ENCODE measurements at regions not wholly inside any gene's neighbourhood (a gene's known extent, or its start where the extent isn't known, plus 50 kb on each side); places are given as distances from the start of the nearest gene placed in this dataset.
A peak's percentile ranks its signal among the peaks of the same experiment; 100 is the strongest.

- no peak overlapping the region for H3K9ac ChIP-seq (ENCODE audit: low read depth, low read length)
- no peaks in the 10 kb centered on the region for H3K27me3 ChIP-seq (ENCODE audit: control insufficient read depth, insufficient read depth, low read length)
- peaks cover 2% of the 10 kb centered on the region; the same call in 1 of the 2 replicates for H3K4me1 ChIP-seq (ENCODE audit: control insufficient read depth, insufficient read depth, low read length)
- H3K9me3 ChIP-seq (ENCODE audit: control insufficient read depth, insufficient read depth, low read length), result no peaks in the 10 kb centered on the region
- no peak overlapping the region for H3K4me3 ChIP-seq (ENCODE audit: low read depth, low read length)
- no peak overlapping the region for H3K27ac ChIP-seq (ENCODE audit: low read depth, low read length)
- no peaks in the 10 kb centered on the region for H3K36me3 ChIP-seq (ENCODE audit: control insufficient read depth, insufficient read depth, low read length)
Observed at GRCh38 chr15:29380466-29380865, 110.8 kb upstream of the NSMCE3 start.

- no peaks in the 10 kb centered on the region for H3K9me3 ChIP-seq (ENCODE audit: control insufficient read depth, insufficient read depth, low read length)
- peaks cover 2% of the 10 kb centered on the region; the same call in 1 of the 2 replicates for H3K4me1 ChIP-seq (ENCODE audit: control insufficient read depth, insufficient read depth, low read length)
- no peaks in the 10 kb centered on the region for H3K27me3 ChIP-seq (ENCODE audit: control insufficient read depth, insufficient read depth, low read length)
- H3K36me3 ChIP-seq (ENCODE audit: control insufficient read depth, insufficient read depth, low read length), result no peaks in the 10 kb centered on the region
- no peak overlapping the region for H3K4me3 ChIP-seq (ENCODE audit: low read depth, low read length)
- H3K9ac ChIP-seq (ENCODE audit: low read depth, low read length), result no peak overlapping the region
- H3K27ac ChIP-seq (ENCODE audit: low read depth, low read length), result no peak overlapping the region
Observed at GRCh38 chr15:29379647-29380046, 110.0 kb upstream of the NSMCE3 start.

- H3K36me3 ChIP-seq (ENCODE audit: control insufficient read depth, insufficient read depth, low read length), result no peaks in the 10 kb centered on the region
- no peak overlapping the region for H3K27ac ChIP-seq (ENCODE audit: low read depth, low read length)
Observed at GRCh38 chr15:29377161-29377560, 107.5 kb upstream of the NSMCE3 start.

GRCh38 chr15:29376590-29376989, 107.0 kb upstream of the NSMCE3 start:
- Histone ChIP-seq H3K27ac (ENCODE audit: low read depth, low read length) (no peak overlapping the region), H3K9ac (ENCODE audit: low read depth, low read length) (no peak overlapping the region), H3K36me3 (ENCODE audit: control insufficient read depth, insufficient read depth, low read length) (no peaks in the 10 kb centered on the region), H3K4me3 (ENCODE audit: low read depth, low read length) (no peak overlapping the region), H3K9me3 (ENCODE audit: control insufficient read depth, insufficient read depth, low read length) (no peaks in the 10 kb centered on the region), H3K27me3 (ENCODE audit: control insufficient read depth, insufficient read depth, low read length) (no peaks in the 10 kb centered on the region), H3K4me1 (ENCODE audit: control insufficient read depth, insufficient read depth, low read length) (peaks cover 2% of the 10 kb centered on the region; the same call in 1 of the 2 replicates)

More at GRCh38 chr15:29377161-29377560, 107.5 kb upstream of the NSMCE3 start:
- Histone ChIP-seq H3K9me3 (ENCODE audit: control insufficient read depth, insufficient read depth, low read length) (no peaks in the 10 kb centered on the region), H3K9ac (ENCODE audit: low read depth, low read length) (no peak overlapping the region), H3K4me3 (ENCODE audit: low read depth, low read length) (no peak overlapping the region), H3K27me3 (ENCODE audit: control insufficient read depth, insufficient read depth, low read length) (no peaks in the 10 kb centered on the region), H3K4me1 (ENCODE audit: control insufficient read depth, insufficient read depth, low read length) (peaks cover 2% of the 10 kb centered on the region; the same call in 1 of the 2 replicates)

GRCh38 chr15:29369261-29369660, 99.6 kb upstream of the NSMCE3 start:
- Histone ChIP-seq H3K27me3 (ENCODE audit: control insufficient read depth, insufficient read depth, low read length) (no peaks in the 10 kb centered on the region), H3K36me3 (ENCODE audit: control insufficient read depth, insufficient read depth, low read length) (no peaks in the 10 kb centered on the region), H3K4me3 (ENCODE audit: low read depth, low read length) (no peak overlapping the region)

GRCh38 chr15:29364426-29365078, 94.9 kb upstream of the NSMCE3 start:
- Histone ChIP-seq H3K4me1 (ENCODE audit: control insufficient read depth, insufficient read depth, low read length) (peaks cover 5% of the 10 kb centered on the region; the same call in 1 of the 2 replicates), H3K9ac (ENCODE audit: low read depth, low read length) (no peak overlapping the region), H3K27me3 (ENCODE audit: control insufficient read depth, insufficient read depth, low read length) (no peaks in the 10 kb centered on the region), H3K36me3 (ENCODE audit: control insufficient read depth, insufficient read depth, low read length) (no peaks in the 10 kb centered on the region), H3K27ac (ENCODE audit: low read depth, low read length) (peak overlapping the region; percentile 70), H3K4me3 (ENCODE audit: low read depth, low read length) (no peak overlapping the region), H3K9me3 (ENCODE audit: control insufficient read depth, insufficient read depth, low read length) (peaks cover 9% of the 10 kb centered on the region)

More at GRCh38 chr15:29369261-29369660, 99.6 kb upstream of the NSMCE3 start:
- H3K27ac ChIP-seq (ENCODE audit: low read depth, low read length), result no peak overlapping the region
- peaks cover 16% of the 10 kb centered on the region for H3K9me3 ChIP-seq (ENCODE audit: control insufficient read depth, insufficient read depth, low read length)
- no peak overlapping the region for H3K9ac ChIP-seq (ENCODE audit: low read depth, low read length)
- peaks cover 3% of the 10 kb centered on the region; the same call in 1 of the 2 replicates for H3K4me1 ChIP-seq (ENCODE audit: control insufficient read depth, insufficient read depth, low read length)

- H3K36me3 ChIP-seq (ENCODE audit: control insufficient read depth, insufficient read depth, low read length), result no peaks in the 10 kb centered on the region
- H3K27me3 ChIP-seq (ENCODE audit: control insufficient read depth, insufficient read depth, low read length), result no peaks in the 10 kb centered on the region
- no peak overlapping the region for H3K9ac ChIP-seq (ENCODE audit: low read depth, low read length)
- no peak overlapping the region for H3K27ac ChIP-seq (ENCODE audit: low read depth, low read length)
- no peaks in the 10 kb centered on the region for H3K9me3 ChIP-seq (ENCODE audit: control insufficient read depth, insufficient read depth, low read length)
- no peak overlapping the region for H3K4me3 ChIP-seq (ENCODE audit: low read depth, low read length)
- peaks cover 5% of the 10 kb centered on the region; the same call in 1 of the 2 replicates for H3K4me1 ChIP-seq (ENCODE audit: control insufficient read depth, insufficient read depth, low read length)
Observed at GRCh38 chr15:29361560-29361959, 91.9 kb upstream of the NSMCE3 start.

- Histone ChIP-seq H3K36me3 (ENCODE audit: control insufficient read depth, insufficient read depth, low read length) (no peaks in the 10 kb centered on the region), H3K9ac (ENCODE audit: low read depth, low read length) (no peak overlapping the region), H3K4me3 (ENCODE audit: low read depth, low read length) (no peak overlapping the region), H3K9me3 (ENCODE audit: control insufficient read depth, insufficient read depth, low read length) (no peaks in the 10 kb centered on the region), H3K27me3 (ENCODE audit: control insufficient read depth, insufficient read depth, low read length) (no peaks in the 10 kb centered on the region), H3K4me1 (ENCODE audit: control insufficient read depth, insufficient read depth, low read length) (peaks cover 5% of the 10 kb centered on the region; the same call in 1 of the 2 replicates), H3K27ac (ENCODE audit: low read depth, low read length) (no peak overlapping the region)
Observed at GRCh38 chr15:29360152-29360551, 90.5 kb upstream of the NSMCE3 start.

GRCh38 chr15:29356786-29357185, 87.2 kb upstream of the NSMCE3 start:
- Histone ChIP-seq H3K4me1 (ENCODE audit: control insufficient read depth, insufficient read depth, low read length) (no peaks in the 10 kb centered on the region), H3K36me3 (ENCODE audit: control insufficient read depth, insufficient read depth, low read length) (no peaks in the 10 kb centered on the region), H3K27ac (ENCODE audit: low read depth, low read length) (no peak overlapping the region), H3K27me3 (ENCODE audit: control insufficient read depth, insufficient read depth, low read length) (no peaks in the 10 kb centered on the region), H3K9ac (ENCODE audit: low read depth, low read length) (no peak overlapping the region), H3K4me3 (ENCODE audit: low read depth, low read length) (no peak overlapping the region), H3K9me3 (ENCODE audit: control insufficient read depth, insufficient read depth, low read length) (no peaks in the 10 kb centered on the region)

GRCh38 chr15:29355477-29355876, 85.9 kb upstream of the NSMCE3 start:
- H3K4me1 ChIP-seq (ENCODE audit: control insufficient read depth, insufficient read depth, low read length), result no peaks in the 10 kb centered on the region
- no peak overlapping the region for H3K4me3 ChIP-seq (ENCODE audit: low read depth, low read length)

GRCh38 chr15:29352402-29352801, 82.8 kb upstream of the NSMCE3 start:
- H3K9me3 ChIP-seq (ENCODE audit: control insufficient read depth, insufficient read depth, low read length), result no peaks in the 10 kb centered on the region
- H3K4me1 ChIP-seq (ENCODE audit: control insufficient read depth, insufficient read depth, low read length), result peaks cover 5% of the 10 kb centered on the region; the same call in 1 of the 2 replicates
- H3K9ac ChIP-seq (ENCODE audit: low read depth, low read length), result no peak overlapping the region
- no peaks in the 10 kb centered on the region for H3K36me3 ChIP-seq (ENCODE audit: control insufficient read depth, insufficient read depth, low read length)
- H3K27me3 ChIP-seq (ENCODE audit: control insufficient read depth, insufficient read depth, low read length), result no peaks in the 10 kb centered on the region
- H3K4me3 ChIP-seq (ENCODE audit: low read depth, low read length), result no peak overlapping the region
- H3K27ac ChIP-seq (ENCODE audit: low read depth, low read length), result no peak overlapping the region

More at GRCh38 chr15:29355477-29355876, 85.9 kb upstream of the NSMCE3 start:
- Histone ChIP-seq H3K27me3 (ENCODE audit: control insufficient read depth, insufficient read depth, low read length) (no peaks in the 10 kb centered on the region), H3K36me3 (ENCODE audit: control insufficient read depth, insufficient read depth, low read length) (no peaks in the 10 kb centered on the region), H3K9me3 (ENCODE audit: control insufficient read depth, insufficient read depth, low read length) (no peaks in the 10 kb centered on the region), H3K9ac (ENCODE audit: low read depth, low read length) (no peak overlapping the region), H3K27ac (ENCODE audit: low read depth, low read length) (no peak overlapping the region)
